Lower leg skin (tissue), 4 donors: ENCODE measurements at regions not wholly inside any gene's neighbourhood (a gene's known extent, or its start where the extent isn't known, plus 50 kb on each side); places are given as distances from the start of the nearest gene placed in this dataset.

Experiments used
- DNase-seq, 2 donors: peaks; one replicate each; pipeline ENCODE4 v3.0.0-alpha.2; 2019; ENCODE audit warnings: low spot score in 2 of 2
- H3K4me3 ChIP-seq: fragments of 200-600 bp; sonication (generic); 2 replicates; pipeline ENCODE4 v1.5.1; 2017; ENCODE audit warnings: mild to moderate bottlenecking, low read depth; ENCODE audit not compliant: poor library complexity, severe bottlenecking
- POLR2A ChIP-seq, 2 donors: fragments of 450-650 bp; IDR thresholded peaks; one replicate each; pipeline ENCODE4 v1.6.1; 2016 to 2017; ENCODE audit warnings: antibody characterized with exemption in 2 of 2, mild to moderate bottlenecking in 1 of 2, moderate library complexity in 1 of 2
- WGBS, 2 donors: methylation state at CpG; one replicate each; pipeline ENCODE4 v1.1.5; 2018; 5-methylcytosine and 5-hydroxymethylcytosine counted together
- intact Hi-C: fragments of 100-400 bp; cut with DNase I; formaldehyde crosslinking; loops from one replicate; pipeline ENCODE4 v1.15.0; 2023; ENCODE audit warnings: low total_unique reads
- TF ChIP-seq, protein P1 (sequence below), 3 donors: fragments of 450-650 bp; IDR thresholded peaks; one replicate each; pipeline ENCODE4 v1.5.1; 2016; ENCODE audit warnings: antibody characterized with exemption in 3 of 3, mild to moderate bottlenecking in 3 of 3, moderate library complexity in 2 of 3

GRCh38 chr12:13552830-13553229 is 356.3 kb downstream of the EMP1 start:
- no peak for TF ChIP-seq POLR2A (IDR thresholded peaks at IDR 0.05)
- TF ChIP-seq, protein P1, sequence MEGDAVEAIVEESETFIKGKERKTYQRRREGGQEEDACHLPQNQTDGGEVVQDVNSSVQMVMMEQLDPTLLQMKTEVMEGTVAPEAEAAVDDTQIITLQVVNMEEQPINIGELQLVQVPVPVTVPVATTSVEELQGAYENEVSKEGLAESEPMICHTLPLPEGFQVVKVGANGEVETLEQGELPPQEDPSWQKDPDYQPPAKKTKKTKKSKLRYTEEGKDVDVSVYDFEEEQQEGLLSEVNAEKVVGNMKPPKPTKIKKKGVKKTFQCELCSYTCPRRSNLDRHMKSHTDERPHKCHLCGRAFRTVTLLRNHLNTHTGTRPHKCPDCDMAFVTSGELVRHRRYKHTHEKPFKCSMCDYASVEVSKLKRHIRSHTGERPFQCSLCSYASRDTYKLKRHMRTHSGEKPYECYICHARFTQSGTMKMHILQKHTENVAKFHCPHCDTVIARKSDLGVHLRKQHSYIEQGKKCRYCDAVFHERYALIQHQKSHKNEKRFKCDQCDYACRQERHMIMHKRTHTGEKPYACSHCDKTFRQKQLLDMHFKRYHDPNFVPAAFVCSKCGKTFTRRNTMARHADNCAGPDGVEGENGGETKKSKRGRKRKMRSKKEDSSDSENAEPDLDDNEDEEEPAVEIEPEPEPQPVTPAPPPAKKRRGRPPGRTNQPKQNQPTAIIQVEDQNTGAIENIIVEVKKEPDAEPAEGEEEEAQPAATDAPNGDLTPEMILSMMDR (IDR thresholded peaks at IDR 0.05): no peak
- 76 to 78% methylated on average over 4 of the region's 4 CpGs for WGBS, 2 donors
- no peak for DNase-seq
- H3K4me3 ChIP-seq: no peak overlapping the region
- intact Hi-C loops: no loop called here

GRCh38 chr12:13547283-13547682 is 350.8 kb downstream of the EMP1 start:
- no peak overlapping the region for H3K4me3 ChIP-seq
- no peak for DNase-seq
- intact Hi-C loops: no loop called here
- TF ChIP-seq, protein P1 (IDR thresholded peaks at IDR 0.05): no peak
- no peak for TF ChIP-seq POLR2A (IDR thresholded peaks at IDR 0.05)

DNA sequence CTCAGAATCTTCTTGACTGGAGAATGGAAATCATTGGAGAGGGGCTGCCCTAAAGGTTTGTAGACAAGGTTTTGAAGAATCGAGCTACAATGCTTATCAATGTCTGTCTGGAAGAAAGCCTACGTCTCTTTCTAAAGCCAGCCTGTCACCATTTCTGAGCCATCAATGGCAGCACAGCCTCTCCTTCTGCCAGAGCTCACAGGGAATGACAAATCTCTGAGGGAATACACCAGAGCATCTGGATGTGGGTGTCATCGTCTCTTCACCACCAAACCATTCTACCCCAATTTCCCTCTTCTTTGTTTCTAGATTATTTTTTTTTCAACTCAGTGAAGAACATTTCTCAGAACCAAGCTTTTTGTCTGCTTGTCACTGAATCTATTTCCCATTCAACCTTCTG is 349.7 kb downstream of the EMP1 start:
- intact Hi-C loops: no loop called here

GRCh38 chr12:13539051-13539450 is 342.5 kb downstream of the EMP1 start:
- no peak overlapping the region for H3K4me3 ChIP-seq
- TF ChIP-seq, protein P1 (IDR thresholded peaks at IDR 0.05): no peak
- no peak for TF ChIP-seq POLR2A (IDR thresholded peaks at IDR 0.05)
- no peak for DNase-seq
- intact Hi-C loops: loop anchor here (10.0 kb wide), 1 partner anchor 264 kb away; no protein-coding TSS in a partner anchor

More for the DNA sequence above, 349.7 kb downstream of the EMP1 start:
- H3K4me3 ChIP-seq: no peak overlapping the region
- no peak for DNase-seq
- no peak for TF ChIP-seq POLR2A (IDR thresholded peaks at IDR 0.05)
- TF ChIP-seq, protein P1 (IDR thresholded peaks at IDR 0.05): no peak
- 82 to 83% methylated on average over 3 of the region's 3 CpGs for WGBS, 2 donors

GRCh38 chr12:13538136-13538535 is 341.6 kb downstream of the EMP1 start:
- intact Hi-C loops: loop anchor here (10.0 kb wide), 1 partner anchor 263 kb away; no protein-coding TSS in a partner anchor

DNA sequence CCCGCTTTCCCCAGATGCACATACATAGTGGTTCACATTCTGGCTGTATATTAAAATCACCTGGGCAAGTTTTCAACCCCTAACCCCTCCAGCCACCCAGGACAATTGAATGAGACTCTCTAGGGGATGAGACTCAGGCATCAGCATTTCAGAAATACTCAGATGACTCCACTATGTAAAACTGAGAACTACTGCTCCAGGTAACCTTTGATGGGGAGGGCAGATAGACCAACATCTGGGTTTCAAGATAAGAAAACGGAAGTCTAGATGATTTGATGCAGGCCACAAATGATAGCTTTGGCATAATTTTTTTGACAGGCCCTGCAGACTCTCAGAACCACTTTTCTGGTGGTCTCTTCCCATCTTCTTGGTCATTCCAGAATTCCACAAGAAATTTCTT is 341.1 kb downstream of the EMP1 start:
- no peak for TF ChIP-seq POLR2A (IDR thresholded peaks at IDR 0.05)
- TF ChIP-seq, protein P1 (IDR thresholded peaks at IDR 0.05): no peak
- DNase-seq: no peak
- intact Hi-C loops: loop anchor here (10.0 kb wide), 1 partner anchor 263 kb away; no protein-coding TSS in a partner anchor
- H3K4me3 ChIP-seq: no peak overlapping the region
- WGBS, 2 donors: 73 to 84% methylated on average over 2 of the region's 2 CpGs

More at GRCh38 chr12:13538136-13538535, 341.6 kb downstream of the EMP1 start:
- 83 to 91% methylated on average over 3 of the region's 3 CpGs for WGBS, 2 donors
- TF ChIP-seq POLR2A (IDR thresholded peaks at IDR 0.05): no peak
- TF ChIP-seq, protein P1 (IDR thresholded peaks at IDR 0.05): no peak
- DNase-seq: no peak
- no peak overlapping the region for H3K4me3 ChIP-seq
